HG03025 (cell line): ENCODE measurements at regions not wholly inside any gene's neighbourhood (a gene's known extent, or its start where the extent isn't known, plus 50 kb on each side); places are given as distances from the start of the nearest gene placed in this dataset.

Experiments
- ATAC-seq: cut with Tn5 transposase; IDR thresholded peaks from one replicate; pipeline ENCODE4 v1.9.1; 2021; ENCODE audit warnings: mild to moderate bottlenecking, moderate library complexity; ENCODE audit not compliant: unreplicated experiment, low FRiP score

DNA sequence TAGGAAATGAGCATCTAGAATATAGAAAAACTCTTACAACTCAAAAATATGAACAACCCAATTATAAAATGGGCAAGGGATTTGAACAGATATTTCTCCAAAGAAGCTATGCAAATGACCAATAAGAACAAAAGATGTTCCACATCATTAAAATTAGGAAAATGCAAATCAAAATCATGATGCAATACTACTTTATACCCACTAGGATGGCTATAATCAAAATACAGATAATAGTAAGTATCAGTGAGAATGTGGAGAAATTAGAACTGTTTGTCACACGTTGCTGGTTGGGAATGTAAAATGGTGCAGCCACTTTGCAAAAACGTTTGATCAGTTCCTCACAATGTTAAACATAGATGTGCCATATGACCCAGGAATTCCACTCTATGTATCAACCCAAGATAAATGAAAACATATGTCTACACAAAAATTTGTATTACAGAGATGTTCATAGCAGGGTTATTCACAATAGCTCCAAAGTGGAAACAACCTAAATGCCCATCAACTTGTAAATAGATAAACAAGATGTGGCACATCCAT lies 558.4 kb downstream of the SLC4A3 start:
- ATAC-seq, result no peak

DNA sequence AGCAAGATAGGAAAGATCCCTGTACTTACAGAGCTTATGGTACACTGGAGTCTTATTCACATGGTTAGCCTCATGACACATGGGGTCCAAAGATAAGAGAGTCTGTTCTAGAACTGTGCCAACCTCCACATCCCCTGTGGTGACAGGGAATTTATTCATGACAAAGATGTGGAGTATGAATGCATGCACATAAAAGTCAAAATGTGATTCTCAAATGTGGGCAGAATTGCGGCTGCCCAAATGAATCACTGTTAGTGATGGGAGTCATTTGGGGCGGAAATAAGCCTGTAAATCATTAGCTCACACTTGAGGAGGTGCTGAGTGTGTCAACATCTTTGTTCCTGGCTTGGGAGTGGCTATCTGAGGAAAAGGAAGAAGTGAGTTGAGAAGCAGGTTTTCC lies 560.6 kb downstream of the SLC4A3 start:
- no peak for ATAC-seq

DNA sequence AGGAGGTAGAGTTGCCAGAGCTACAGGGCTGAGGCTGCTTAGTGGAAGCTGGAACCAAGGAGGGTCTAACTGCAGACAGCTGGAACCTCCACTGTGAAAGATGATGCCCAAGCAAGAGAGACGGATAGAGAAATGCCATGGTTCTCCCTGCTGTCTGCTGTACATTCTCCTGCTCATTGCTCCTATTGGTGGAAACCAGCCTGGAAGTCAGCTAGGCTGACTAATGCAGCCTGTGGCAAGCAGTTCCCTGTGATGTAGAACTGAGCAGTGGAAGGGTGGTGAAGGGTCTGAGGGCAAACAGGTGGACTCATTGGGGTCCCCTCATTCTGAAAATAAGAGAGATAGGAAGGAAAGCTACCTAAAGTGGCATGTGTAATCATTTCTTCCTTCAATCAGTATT lies 563.6 kb downstream of the SLC4A3 start:
- ATAC-seq, result no peak

DNA sequence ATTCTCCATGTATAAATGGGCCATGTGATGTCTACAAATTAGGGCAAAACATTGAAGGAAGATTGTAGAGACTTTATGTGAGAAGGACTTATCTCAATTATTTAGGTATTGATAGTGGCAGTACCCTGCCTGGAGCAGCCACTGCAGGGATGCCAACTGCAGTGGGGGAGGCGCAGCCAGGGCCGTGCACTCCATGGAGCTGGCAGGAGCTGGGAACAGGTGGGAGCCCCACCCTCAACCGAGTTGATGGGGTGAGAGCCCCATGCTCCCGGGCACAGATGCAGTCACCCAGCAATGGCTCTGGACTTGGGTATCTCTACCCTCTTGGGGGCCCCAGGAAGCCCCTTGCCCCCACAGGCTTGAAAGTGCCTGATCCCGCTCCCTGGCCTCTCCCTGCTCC lies 564.3 kb downstream of the SLC4A3 start:
- ATAC-seq, result no peak

DNA sequence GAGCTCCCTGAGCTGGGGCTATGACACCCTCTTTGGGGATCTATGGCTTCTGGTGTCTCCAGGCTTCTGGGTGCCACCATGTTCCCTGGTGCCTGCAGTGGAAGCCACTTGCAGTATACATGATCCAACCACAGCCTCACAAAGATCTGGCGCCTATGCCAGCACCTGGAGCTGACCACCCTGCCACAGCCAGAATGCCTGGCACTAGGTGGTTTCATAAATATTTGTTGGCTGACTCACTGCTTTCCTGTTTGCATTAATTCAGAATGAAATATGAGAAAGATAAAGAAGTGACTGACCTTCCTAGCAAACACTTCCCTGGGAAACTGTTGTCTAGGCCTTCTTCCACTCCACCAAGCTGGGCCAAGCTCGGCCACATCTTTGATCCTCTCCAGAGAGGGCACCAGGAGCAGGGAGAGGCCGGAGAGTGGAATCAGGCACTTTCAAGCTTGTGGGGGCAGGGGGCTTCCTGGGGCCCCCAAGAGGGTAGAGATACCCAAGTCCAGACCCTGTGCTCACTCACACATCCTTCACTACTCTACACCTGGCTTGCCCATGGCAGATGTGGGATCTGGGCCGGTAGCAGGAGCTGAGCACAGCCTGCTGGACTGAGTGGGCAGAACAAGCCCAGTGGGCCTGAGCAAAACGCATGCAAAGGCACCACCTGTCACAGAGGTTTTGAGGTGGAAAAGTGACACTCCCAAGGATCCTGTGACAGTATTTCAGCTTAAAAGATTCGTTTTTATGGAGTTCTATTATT lies 565.7 kb downstream of the SLC4A3 start:
- no peak for ATAC-seq

DNA sequence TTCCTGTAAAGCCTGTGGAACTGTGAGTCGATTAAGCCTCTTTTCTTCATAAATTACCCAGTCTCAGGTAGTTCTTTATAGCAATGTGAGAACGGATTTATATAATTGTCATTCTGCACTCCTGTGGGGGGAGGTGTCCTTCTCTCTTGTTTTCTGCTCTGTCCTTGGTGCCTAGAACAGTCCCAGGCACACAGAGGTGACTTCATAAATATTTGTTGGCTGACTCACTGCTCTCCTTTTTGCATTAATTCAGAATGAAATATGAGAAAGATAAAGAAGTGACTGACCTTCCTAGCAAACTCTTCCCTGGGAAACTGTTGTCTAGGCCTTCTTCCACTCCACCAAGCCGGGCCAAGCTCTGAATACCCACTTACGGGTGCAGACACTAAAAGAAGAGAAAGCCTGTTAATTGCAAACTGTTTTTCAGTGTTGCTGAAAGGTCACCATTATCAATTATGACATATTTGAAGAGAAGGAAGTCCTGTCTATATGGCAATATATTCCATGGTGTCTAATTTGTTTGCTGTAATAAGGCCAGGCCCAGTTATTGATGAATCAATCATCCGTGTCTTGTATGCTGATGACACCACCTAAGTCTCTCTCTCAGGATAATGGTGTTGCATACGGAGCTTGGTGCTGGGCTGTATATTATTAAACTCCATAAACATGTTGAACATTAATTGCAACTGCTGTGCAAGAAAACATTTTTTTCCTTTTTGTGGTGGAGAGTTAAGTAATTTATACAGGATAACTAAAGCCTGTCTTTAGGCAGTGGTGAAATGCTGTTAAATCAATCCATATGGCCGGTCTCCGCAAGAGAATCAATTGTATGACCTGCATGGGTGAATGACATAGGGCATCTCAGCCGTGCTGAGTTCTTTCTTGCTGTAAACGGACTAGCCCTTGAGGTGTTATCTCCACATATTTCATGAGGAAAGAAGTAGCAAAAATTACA lies 567.5 kb downstream of the SLC4A3 start:
- no peak for ATAC-seq

DNA sequence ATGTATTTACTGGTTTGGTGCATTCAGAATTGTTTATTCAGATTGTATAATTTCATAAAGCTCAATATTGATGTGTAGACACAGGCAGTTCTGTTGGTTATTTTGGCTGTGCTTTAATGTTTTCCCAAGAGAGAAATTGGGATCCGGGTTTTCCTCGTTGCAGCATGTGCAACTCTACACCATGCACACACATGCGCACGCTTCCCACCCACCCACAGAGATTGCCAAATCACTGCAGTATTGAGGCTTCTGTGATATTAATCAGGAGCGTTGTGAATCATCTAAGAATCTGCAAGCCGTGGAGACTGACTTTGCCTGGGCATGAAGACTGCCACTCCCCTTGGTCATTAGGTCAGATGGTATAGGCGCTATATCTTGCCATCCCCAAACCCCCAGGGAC lies 571.5 kb downstream of the SLC4A3 start:
- ATAC-seq, result no peak

DNA sequence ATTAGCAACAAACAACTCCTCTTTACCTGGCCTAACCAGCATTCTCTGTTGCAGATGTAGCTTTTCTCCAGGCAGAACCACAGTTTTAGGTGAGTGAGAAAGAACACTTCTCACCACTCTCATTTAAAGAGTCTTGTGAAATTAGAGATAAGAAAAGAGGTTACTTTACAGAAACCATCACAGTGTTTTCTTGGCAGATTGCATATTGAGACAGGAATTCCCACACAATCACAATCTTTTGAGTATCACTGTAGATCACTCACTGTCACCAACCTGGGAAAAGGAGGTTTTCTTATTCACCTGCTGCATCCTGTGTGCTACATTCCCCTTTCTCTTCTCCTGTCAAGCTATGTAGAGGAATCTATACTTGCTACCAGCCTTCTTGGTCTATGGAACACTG lies 574.6 kb downstream of the SLC4A3 start:
- ATAC-seq, result no peak

DNA sequence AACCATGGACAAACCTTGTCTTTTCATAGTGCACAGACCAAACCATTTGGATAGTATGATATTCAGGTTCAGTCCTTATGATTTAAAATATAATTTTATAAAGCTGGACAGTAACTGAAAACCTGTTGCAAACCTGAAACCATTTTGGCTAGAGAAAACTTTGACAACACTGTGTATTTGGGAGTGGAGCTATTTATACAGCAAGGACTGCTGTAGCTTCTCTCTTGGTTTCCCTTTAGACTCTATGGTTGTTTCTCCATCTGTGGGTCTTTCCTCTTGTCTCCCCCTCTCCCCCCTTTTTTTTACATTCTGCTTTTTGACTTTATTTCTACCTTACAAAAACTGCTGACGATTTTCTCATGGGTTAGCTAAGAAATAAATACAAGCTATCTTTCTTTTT lies 581.7 kb downstream of the SLC4A3 start:
- no peak for ATAC-seq

DNA sequence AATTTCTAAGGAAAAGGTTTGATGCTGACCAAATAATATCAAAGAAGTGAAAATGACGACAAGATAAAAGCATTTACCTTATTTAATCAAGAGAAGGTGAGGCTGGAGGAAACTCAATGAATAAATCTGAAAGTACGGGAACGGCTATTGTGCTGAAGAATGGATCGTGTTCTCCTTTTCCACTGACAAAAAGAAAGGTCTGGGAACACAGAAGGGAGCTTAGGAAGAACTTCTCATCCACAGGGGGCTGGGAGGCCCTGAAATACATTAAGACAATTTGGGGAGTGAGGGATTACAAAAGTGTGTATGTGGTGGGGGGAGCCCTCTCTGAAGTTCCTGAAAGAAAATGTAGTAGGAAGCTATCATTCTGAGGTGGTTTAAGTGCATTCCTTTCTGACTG lies 582.3 kb downstream of the SLC4A3 start:
- ATAC-seq, result no peak

DNA sequence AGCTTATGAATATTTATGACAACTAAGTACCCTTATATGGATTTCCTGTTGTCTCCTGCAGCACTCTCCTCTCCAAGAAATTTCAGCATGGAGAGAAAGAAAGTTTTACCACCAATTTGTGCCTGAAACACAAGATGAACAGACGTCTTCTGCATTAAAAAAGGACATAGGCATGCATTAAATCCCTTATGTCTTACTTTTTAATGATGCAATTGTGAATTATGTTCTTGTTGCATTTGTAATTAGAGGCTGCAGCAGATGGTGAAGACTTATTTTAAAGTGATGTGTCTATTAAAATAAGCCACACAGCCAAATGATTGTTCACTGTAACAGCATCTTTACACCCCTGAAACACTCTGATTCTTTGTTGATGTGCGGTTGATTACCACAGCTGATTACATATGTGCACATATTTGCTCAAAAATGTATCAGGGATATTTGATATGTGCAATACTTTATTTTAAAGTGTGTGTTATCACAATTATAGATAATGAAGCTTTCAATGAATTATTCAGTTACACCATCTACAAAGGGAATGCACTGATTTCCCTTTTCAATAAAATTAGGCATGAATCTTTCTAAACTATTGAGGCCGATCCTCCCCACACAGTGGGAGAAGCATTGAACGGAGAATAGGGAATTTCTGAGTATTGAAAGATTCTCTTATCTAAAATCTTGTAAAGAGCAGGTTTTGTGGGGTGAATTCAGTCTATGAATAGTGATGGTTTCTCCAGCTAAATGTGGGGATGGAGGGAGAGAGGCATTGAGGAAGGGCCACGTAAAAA lies 585.1 kb downstream of the SLC4A3 start:
- ATAC-seq, result no peak

DNA sequence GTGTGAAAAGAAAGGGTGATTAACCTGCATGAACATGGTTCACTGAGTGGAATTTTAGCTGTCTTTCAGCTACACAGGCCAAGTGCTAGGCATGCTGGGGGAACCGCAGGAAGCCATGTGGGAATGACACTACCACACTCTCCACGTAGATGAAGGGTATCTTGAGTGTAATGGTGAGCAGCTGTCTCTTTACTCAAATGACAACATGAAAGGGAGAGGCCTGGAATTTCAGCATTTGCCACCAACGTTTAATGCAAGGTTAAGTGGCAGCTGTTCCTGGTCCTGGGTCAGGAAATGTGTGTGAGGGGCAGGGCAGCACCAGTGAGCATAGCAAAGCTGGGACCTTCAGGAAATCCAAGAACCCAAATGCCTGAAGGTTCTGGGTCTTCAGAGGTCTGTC lies 588.4 kb downstream of the SLC4A3 start:
- ATAC-seq, result no peak

DNA sequence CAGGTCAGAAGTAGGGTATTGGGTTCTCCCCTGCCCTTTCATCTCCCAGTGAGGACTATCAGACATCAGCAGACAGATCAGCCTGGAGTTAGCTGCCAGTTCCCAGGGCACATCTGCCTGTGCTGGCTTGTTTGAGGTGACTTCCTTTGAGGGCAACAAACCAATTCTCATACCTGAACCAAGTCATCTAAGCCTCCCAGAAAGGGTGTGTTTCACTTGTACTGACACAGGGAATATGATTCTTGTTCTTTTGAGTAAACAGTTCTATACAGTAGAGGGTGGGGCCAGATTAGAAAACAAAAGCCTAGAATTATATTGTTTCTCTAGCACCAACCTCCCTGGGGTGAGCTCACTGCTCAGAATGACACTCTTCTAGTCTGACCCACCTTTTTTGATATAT lies 591.9 kb downstream of the SLC4A3 start:
- no peak for ATAC-seq

DNA sequence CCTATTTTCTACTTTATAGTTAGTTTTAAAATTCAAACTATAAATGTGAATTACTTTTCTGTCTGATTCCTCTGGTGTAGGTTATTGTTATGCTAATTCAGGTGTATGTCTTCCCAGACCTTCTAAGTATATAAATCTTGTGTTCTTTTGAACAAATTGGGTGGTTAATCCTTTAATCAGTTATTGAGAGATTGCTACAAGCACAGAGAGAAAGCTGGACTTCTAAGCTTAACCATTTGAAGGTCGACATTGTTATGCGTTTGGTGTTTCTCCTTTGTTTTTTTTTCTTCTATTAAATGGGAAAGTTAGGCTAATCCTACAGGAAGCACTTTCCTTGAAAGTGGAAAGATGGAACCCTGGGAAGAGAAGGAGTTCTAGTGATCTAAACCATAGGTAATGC lies 592.6 kb downstream of the SLC4A3 start:
- ATAC-seq, result no peak

DNA sequence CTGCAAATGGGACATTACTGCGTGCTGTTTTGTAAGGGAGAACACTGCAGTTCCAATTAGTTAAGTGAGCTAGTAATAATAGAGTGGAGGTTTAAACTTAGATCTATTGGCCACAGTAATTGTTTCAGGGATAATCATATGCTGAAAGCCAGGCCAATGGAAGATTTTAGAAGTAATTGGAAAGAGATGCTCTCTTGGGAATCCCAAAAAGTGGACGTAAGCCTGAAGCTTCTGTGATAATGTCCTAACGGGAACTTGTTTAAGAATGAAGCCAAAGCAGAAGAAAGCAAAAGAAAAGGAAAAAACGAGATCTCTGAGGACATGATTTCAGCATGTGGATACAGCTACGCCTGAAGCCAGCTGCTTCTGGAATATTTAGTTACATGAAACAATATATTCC lies 594.6 kb downstream of the SLC4A3 start:
- ATAC-seq, result no peak

DNA sequence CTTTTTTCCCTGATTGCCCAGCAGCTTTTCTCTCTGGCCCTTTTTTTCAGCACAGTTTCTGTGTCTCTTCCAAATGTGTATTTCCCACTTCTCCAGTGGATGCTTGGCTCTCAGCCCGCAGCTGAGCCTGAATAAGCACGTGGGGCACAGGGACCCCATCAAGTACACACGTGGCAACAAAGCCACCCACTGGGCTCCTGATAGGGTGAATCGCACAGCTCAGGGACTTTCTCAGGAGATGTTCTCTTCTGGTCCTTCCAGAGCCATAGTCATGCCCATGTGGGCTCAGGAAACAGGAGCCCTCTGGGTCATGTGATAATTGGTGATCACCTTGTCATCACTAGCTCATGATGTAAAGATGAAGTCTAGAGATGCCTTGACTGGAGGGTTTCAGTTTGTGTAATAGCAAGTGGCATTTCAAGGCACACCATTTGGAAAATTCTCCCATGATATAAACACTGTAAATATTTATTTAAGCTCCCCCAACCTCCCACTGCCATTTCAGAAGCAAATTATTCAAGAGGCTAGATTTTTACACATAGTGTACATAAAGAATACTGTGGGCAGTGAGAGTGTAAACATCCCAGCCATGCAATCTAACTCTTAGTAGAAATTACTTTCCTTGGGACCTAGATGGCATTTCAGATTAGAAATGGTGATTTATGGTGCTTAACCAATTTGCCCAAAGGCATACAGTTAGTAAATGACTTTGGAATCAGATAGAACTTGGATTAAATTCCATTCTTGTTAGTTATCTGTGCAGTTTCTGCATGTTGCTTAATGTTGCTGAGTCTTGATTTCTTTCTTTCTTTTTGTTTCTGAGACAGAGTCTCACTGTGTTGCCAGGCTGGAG lies 597.5 kb downstream of the SLC4A3 start:
- no peak for ATAC-seq

DNA sequence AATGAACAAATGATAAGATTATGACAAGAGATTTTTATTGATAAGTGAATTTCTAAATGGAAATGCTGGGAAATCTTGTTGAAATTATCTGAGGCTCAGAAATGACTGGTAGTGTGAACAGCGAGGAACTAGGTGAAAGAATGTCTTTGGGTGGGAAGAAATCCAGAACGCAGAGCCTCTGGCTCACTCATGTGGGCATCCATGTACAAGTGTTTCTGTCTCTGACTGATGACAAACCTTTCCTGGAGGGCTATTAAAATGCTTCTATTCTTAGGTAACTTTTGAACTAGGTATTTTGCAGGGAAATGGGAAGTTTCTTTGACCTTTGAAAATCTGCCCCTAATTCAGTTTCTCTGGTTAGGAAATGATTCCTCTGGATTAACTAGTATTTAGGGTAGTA lies 598.6 kb downstream of the SLC4A3 start:
- ATAC-seq, result no peak

DNA sequence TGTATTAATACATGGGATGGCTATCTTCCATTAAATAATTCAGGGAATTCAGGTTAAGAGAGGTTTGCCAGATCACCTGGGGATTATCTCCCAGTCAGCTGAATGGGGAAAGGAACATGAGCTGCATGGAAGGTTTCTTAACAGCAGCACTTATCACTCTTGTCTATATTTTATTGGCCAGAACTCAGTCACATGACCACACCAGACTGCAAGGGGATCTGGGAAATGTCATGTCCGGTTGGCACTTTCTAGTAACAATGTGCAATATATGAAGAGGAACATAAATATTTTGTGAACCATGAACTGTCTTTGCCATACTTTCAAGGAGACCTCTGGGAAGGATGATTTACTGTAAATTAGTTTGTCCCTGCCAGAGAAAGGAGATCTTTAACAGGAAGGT lies 599.1 kb downstream of the SLC4A3 start:
- no peak for ATAC-seq

DNA sequence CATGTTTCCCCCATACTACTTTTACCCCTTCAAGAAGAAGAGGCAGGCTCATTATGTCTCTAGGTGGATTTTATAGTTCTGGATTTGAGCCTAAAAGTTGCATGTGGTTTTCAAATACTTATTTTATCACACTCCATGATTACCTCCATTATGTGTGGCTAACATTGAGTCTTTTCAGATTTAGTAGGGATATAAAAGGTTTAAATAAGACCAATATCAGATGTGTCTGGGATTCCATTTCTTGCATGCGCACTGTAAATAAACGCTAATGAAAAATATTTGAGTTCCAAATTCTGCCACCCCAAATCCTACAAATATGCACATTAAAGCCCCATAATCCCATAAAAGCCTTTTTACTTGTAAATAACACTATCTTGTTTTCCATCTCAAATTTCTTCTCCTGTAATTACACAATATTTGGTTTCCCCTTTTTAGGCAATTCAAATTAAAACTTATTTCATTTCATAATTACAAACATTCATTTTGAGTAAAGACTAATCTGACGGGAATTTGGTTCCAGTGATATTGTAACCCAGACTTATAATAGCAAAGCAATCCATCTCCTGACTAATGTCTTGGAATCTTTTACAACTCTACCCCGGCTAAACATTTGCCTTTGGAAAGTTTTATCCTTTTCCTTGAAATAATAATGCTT lies 600.0 kb downstream of the SLC4A3 start:
- ATAC-seq, result no peak
